Fibroblast of the aortic adventitia (primary cell): ENCODE measurements at regions not wholly inside any gene's neighbourhood (a gene's known extent, or its start where the extent isn't known, plus 50 kb on each side); places are given as distances from the start of the nearest gene placed in this dataset.

Source experiments
- DNase-seq: peaks from one replicate; pipeline ENCODE4 v3.0.0-alpha.2; 2010; ENCODE audit warnings: low read depth
- H3K4me3 ChIP-seq: 2 replicates; pipeline ENCODE4 v1.5.1; 2011; ENCODE audit warnings: low read depth, mild to moderate bottlenecking, control low read depth, low read length, moderate library complexity
- TF ChIP-seq, protein P1 (sequence below): IDR thresholded peaks from 2 replicates; pipeline ENCODE4 v1.5.1; 2011; ENCODE audit warnings: mild to moderate bottlenecking, low read length, control low read depth, inconsistent platforms; ENCODE audit not compliant: insufficient read depth

DNA sequence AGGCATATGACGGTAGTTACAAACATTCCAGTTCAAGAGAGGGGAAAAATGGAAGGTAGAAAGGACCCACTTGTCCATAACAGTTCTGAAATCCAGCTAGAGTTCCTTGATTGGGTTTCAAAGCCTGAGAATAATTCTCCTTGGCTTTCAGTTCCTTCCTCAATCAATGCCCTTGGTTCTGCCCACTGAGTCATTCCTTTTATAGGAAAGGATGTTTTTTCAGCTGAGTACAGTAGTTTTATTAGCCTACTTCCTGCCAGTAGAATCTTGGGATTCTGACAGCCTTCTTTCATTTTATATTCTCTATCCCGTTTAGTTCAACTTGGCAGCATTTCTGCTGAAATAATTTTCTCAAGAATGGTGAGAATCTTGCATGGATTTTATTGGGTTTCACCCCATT is 386.9 kb upstream of the SMC2 start:
- TF ChIP-seq, protein P1, sequence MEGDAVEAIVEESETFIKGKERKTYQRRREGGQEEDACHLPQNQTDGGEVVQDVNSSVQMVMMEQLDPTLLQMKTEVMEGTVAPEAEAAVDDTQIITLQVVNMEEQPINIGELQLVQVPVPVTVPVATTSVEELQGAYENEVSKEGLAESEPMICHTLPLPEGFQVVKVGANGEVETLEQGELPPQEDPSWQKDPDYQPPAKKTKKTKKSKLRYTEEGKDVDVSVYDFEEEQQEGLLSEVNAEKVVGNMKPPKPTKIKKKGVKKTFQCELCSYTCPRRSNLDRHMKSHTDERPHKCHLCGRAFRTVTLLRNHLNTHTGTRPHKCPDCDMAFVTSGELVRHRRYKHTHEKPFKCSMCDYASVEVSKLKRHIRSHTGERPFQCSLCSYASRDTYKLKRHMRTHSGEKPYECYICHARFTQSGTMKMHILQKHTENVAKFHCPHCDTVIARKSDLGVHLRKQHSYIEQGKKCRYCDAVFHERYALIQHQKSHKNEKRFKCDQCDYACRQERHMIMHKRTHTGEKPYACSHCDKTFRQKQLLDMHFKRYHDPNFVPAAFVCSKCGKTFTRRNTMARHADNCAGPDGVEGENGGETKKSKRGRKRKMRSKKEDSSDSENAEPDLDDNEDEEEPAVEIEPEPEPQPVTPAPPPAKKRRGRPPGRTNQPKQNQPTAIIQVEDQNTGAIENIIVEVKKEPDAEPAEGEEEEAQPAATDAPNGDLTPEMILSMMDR = no peak
- DNase-seq = no peak
- H3K4me3 ChIP-seq = no peak overlapping the region

DNA sequence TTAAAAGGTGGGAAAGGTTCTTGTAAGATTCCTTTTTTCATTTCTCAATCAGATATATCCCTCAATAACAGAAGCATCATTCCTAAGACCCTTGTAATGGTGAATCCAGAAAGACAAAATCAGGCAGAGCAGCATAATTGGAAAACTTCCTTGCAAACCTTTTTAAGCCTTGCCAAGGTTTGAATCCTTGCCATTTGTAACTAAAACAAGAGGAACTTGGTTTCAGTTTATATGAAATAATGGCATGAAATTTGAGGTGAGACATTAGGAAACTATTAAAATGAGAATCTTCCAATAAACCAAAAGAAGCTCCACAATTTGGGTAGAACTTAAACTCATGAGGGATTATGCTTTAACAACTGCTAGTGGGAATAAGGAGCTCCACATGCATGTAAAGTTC is 384.7 kb upstream of the SMC2 start:
- TF ChIP-seq, protein P1 = no peak
- no peak overlapping the region for H3K4me3 ChIP-seq
- no peak for DNase-seq

DNA sequence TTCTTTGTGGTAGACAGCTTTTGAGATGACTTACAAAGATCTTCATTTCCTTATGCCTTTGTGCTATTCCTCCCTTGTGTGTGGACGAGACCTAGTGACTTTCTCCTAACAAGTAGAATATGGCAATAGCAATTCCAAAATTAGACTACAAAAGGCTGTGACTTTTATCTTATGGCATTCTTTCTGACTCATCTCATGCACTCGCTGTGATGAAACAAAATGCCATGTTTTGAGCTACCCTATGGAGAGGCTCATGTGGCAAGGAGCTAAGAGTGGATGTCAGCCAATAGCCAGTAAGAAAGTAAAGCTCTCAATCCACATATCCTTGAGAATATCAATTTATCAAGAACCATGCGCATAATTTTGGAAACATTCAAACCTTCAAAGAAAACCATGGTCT is 380.5 kb upstream of the SMC2 start:
- DNase-seq = no peak
- TF ChIP-seq, protein P1 = no peak
- no peak overlapping the region for H3K4me3 ChIP-seq

DNA sequence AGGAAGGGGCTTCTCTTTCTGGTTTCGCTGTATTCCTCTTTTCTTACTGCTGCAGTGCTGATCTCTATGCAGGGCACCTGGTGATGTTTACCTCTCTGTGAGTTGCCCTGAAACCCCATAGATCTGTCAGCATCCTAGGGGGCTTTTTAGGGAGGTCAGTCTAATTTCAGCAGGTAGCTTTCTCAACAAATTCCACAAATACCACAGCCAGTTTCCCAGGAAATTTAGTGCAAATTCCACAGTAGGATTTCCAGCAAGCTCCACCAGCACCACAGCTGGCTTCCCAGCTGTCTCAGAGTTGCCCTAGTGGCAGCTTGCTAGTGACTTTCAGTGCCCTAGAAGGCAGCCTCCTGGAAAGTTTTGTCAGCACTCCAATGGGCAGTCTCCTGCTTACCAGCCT is 379.1 kb upstream of the SMC2 start:
- H3K4me3 ChIP-seq = no peak overlapping the region
- DNase-seq = no peak

DNA sequence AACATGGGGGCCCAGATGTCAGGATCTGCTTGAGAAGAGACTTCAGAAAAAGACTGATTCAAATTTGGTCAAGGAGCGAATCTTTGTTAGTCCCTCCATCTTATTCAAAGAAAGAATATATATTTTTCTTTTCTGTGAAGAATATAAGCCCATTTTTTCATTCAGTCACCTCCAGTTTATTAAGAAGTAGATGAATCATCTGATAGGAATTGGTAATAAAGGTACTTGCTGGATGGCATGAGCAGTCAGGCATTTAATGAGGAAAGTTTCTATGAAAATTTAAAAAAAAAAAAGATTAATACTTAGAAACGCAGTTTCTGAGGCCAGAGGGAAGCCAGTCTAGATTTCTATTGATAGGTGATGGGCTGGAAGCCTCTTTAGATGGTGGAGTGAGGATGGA is 373.1 kb upstream of the SMC2 start:
- TF ChIP-seq, protein P1 = no peak
- no peak for DNase-seq
- H3K4me3 ChIP-seq = no peak overlapping the region

More for the DNA sequence above, 379.1 kb upstream of the SMC2 start:
- TF ChIP-seq, protein P1 = no peak

DNA sequence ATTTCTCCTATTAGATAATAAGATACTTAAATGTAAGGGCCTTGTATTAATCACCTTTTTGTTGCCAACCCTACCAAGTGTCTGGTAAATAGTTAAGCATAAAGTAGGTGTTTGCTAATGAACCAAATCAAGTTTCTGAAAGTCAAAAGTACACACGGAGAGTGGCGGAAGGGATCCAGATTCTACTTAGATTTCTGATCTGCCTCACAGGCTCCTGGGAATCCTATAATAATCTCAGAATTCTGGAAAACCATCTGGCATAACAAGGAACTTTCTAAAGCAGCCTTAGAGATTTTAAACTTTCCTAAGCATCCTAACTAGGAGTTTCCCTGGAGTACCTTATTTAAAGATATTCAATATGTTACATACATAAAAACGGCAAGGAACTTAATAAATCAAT is 363.2 kb upstream of the SMC2 start:
- TF ChIP-seq, protein P1 = no peak
- DNase-seq = no peak
- no peak overlapping the region for H3K4me3 ChIP-seq

DNA sequence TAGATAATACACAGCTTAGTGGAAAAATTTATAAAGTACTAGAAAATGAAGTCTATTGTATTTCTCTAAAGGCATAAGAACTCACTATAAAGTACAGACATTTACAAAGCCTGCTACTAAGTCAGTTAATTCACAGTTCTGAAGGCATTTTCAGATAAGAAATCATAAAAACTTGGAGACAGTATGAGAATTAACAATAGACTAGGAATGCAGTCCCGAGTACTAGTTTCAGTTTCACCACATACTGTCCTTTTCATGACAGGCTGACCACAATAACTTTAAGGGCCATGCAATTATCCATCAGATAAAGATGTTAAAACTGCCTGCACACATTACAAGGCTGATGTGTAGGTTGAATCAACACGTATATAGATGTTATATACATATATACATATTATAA is 362.6 kb upstream of the SMC2 start:
- H3K4me3 ChIP-seq = no peak overlapping the region
- TF ChIP-seq, protein P1 = no peak
- DNase-seq = no peak
